ENCODE measurements at regions not wholly inside any gene's neighbourhood (a gene's known extent, or its start where the extent isn't known, plus 50 kb on each side); places are given as distances from the start of the nearest gene placed in this dataset.
"Not testable (repeated sequence)": the region's sequence is repeated elsewhere in the genome, so short reads cannot be mapped to it uniquely, and the experiment has no call there.

- TF ChIP-seq CTCF (conservative IDR thresholded peaks at IDR 0.05; ENCODE audit: low read depth), result no peak
- DNase-seq (ENCODE audit: low spot score), result no peak
- ChIA-PET POLR2A (ENCODE audit: low non-redundant PET) (no interaction called here), CTCF (no interaction called here)
- H3K27ac ChIP-seq, result no peak overlapping the region
These were observed 1306.2 kb upstream of the PCDH20 start for GRCh38 chr13:62721893-62722292.

GRCh38 chr13:62711948-62712347, 1296.3 kb upstream of the PCDH20 start:
- POLR2A ChIA-PET (ENCODE audit: low non-redundant PET); DNase-seq (ENCODE audit: low spot score); H3K27ac ChIP-seq; CTCF ChIA-PET: not testable (repeated sequence)

GRCh38 chr13:62710787-62711186, 1295.1 kb upstream of the PCDH20 start:
- ChIA-PET POLR2A (ENCODE audit: low non-redundant PET) (no interaction called here), CTCF (no interaction called here)
- H3K27ac ChIP-seq, result no peak overlapping the region
- no peak for TF ChIP-seq CTCF (conservative IDR thresholded peaks at IDR 0.05; ENCODE audit: low read depth)
- no peak for DNase-seq (ENCODE audit: low spot score)

GRCh38 chr13:62706048-62706447, 1290.4 kb upstream of the PCDH20 start:
- CTCF ChIA-PET, result no interaction called here
- TF ChIP-seq CTCF (conservative IDR thresholded peaks at IDR 0.05; ENCODE audit: low read depth), result no peak
- POLR2A ChIA-PET (ENCODE audit: low non-redundant PET), result no interaction called here
- peak; percentile 18 for DNase-seq (ENCODE audit: low spot score)
- no peak overlapping the region for H3K27ac ChIP-seq

GRCh38 chr13:62704875-62705274, 1289.2 kb upstream of the PCDH20 start:
- ChIA-PET POLR2A (ENCODE audit: low non-redundant PET) (no interaction called here), CTCF (interaction anchor here (0.7 kb wide), 1 partner anchor 21 kb away, joined by 3 read pairs; no protein-coding TSS in a partner anchor)
- no peak for TF ChIP-seq CTCF (conservative IDR thresholded peaks at IDR 0.05; ENCODE audit: low read depth)
- no peak overlapping the region for H3K27ac ChIP-seq
- DNase-seq (ENCODE audit: low spot score), result no peak

GRCh38 chr13:62702502-62702901, 1286.9 kb upstream of the PCDH20 start:
- DNase-seq (ENCODE audit: low spot score), result no peak
- H3K27ac ChIP-seq, result no peak overlapping the region
- ChIA-PET CTCF (no interaction called here), POLR2A (ENCODE audit: low non-redundant PET) (no interaction called here)
- no peak for TF ChIP-seq CTCF (conservative IDR thresholded peaks at IDR 0.05; ENCODE audit: low read depth)

- ChIA-PET POLR2A (ENCODE audit: low non-redundant PET) (no interaction called here), CTCF (no interaction called here)
- DNase-seq (ENCODE audit: low spot score), result no peak
- H3K27ac ChIP-seq, result no peak overlapping the region
- no peak for TF ChIP-seq CTCF (conservative IDR thresholded peaks at IDR 0.05; ENCODE audit: low read depth)
These were observed 1282.1 kb upstream of the PCDH20 start for GRCh38 chr13:62697701-62698100.
